GM15510 (cell line): ENCODE measurements at regions not wholly inside any gene's neighbourhood (a gene's known extent, or its start where the extent isn't known, plus 50 kb on each side); places are given as distances from the start of the nearest gene placed in this dataset.

Source experiments
- POLR2A ChIP-seq: IDR thresholded peaks from 3 replicates; pipeline ENCODE4 v1.6.1; 2011; ENCODE audit warnings: borderline replicate concordance; ENCODE audit not compliant: insufficient read length; ENCODE audit errors: extremely low read depth

GRCh38 chr3:168495932-168496331, 400.2 kb upstream of the GOLIM4 start:
- TF ChIP-seq POLR2A = no peak

GRCh38 chr3:168495270-168495669, 399.5 kb upstream of the GOLIM4 start:
- no peak for TF ChIP-seq POLR2A

- no peak for TF ChIP-seq POLR2A
These were observed 397.9 kb upstream of the GOLIM4 start for GRCh38 chr3:168493412-168494205.

- TF ChIP-seq POLR2A = no peak
These were observed 395.3 kb upstream of the GOLIM4 start for GRCh38 chr3:168490981-168491380.

GRCh38 chr3:168489301-168489700, 393.6 kb upstream of the GOLIM4 start:
- TF ChIP-seq POLR2A = no peak

- TF ChIP-seq POLR2A = no peak
These were observed 390.2 kb upstream of the GOLIM4 start for GRCh38 chr3:168485936-168486335.

- no peak for TF ChIP-seq POLR2A
These were observed 380.7 kb upstream of the GOLIM4 start for GRCh38 chr3:168476360-168476980.

- TF ChIP-seq POLR2A = no peak
These were observed 380.0 kb upstream of the GOLIM4 start for GRCh38 chr3:168475704-168476103.

- no peak for TF ChIP-seq POLR2A
These were observed 377.7 kb upstream of the GOLIM4 start for GRCh38 chr3:168473334-168473890.

- TF ChIP-seq POLR2A = no peak
These were observed 377.1 kb upstream of the GOLIM4 start for GRCh38 chr3:168472783-168473182.

GRCh38 chr3:168470380-168470779, 374.7 kb upstream of the GOLIM4 start:
- no peak for TF ChIP-seq POLR2A

GRCh38 chr3:168469436-168469835, 373.7 kb upstream of the GOLIM4 start:
- TF ChIP-seq POLR2A = no peak

GRCh38 chr3:168467115-168467714, 371.5 kb upstream of the GOLIM4 start:
- no peak for TF ChIP-seq POLR2A

- no peak for TF ChIP-seq POLR2A
These were observed 366.1 kb upstream of the GOLIM4 start for GRCh38 chr3:168461793-168462192.

GRCh38 chr3:168459226-168459784, 363.6 kb upstream of the GOLIM4 start:
- no peak for TF ChIP-seq POLR2A

GRCh38 chr3:168457954-168458539, 362.3 kb upstream of the GOLIM4 start:
- TF ChIP-seq POLR2A = no peak

GRCh38 chr3:168455814-168456213, 360.1 kb upstream of the GOLIM4 start:
- TF ChIP-seq POLR2A = no peak
